Activated T-helper 17 cell treated with anti-CD3 and anti-CD28 coated beads, Interleukin-2, amount 50 U/mL, for 72 hours (primary cell): ENCODE measurements at regions not wholly inside any gene's neighbourhood (a gene's known extent, or its start where the extent isn't known, plus 50 kb on each side); places are given as distances from the start of the nearest gene placed in this dataset.

Experiments
- ATAC-seq: fragments of 150-1000 bp; cut with Tn5 transposase; replicated peaks from 2 replicates; pipeline ENCODE4 v1.10.0; 2021; ENCODE audit warnings: mild to moderate bottlenecking, moderate library complexity
- H3K27ac Mint-ChIP-seq: one replicate; pipeline ENCODE4 v1.8.0; 2022; ENCODE audit warnings: mixed read lengths
- H3K27me3 Mint-ChIP-seq: one replicate; pipeline ENCODE4 v1.8.0; 2022; ENCODE audit warnings: mixed read lengths
- H3K36me3 Mint-ChIP-seq: one replicate; pipeline ENCODE4 v1.8.0; 2022; ENCODE audit warnings: low read depth, mild to moderate bottlenecking, mixed read lengths
- H3K4me1 Mint-ChIP-seq: one replicate; pipeline ENCODE4 v1.8.0; 2022; ENCODE audit warnings: mixed read lengths
- H3K4me3 Mint-ChIP-seq: one replicate; pipeline ENCODE4 v1.8.0; 2022; ENCODE audit warnings: mild to moderate bottlenecking, mixed read lengths
- H3K9me3 Mint-ChIP-seq: one replicate; pipeline ENCODE4 v1.8.0; 2022; ENCODE audit warnings: mixed read lengths

DNA sequence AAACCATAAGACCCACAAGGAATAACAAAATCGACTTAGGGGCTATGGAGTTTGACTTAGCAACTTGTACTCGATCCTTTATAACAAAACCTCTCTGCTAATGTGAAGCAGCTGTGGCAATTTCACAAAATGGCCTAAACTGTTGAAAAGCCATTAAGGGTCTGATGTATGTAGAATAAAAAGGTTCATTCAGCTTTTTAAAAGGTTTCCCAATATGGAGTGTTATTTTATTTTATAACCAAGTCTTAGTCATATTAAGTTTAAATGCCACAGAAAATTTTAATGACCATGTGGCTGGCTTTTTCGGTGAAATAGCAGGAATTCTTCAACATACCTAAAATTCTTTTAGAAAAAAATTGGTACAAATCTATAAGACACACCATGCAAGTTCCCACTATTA lies 291.8 kb upstream of the HAND2 start:
- Mint-ChIP-seq H3K4me3 (no peak overlapping the region), H3K9me3 (no peaks in the 10 kb centered on the region), H3K36me3 (no peaks in the 10 kb centered on the region), H3K27me3 (peaks cover 4% of the 10 kb centered on the region), H3K27ac (no peak overlapping the region), H3K4me1 (no peaks in the 10 kb centered on the region)
- no peak for ATAC-seq

DNA sequence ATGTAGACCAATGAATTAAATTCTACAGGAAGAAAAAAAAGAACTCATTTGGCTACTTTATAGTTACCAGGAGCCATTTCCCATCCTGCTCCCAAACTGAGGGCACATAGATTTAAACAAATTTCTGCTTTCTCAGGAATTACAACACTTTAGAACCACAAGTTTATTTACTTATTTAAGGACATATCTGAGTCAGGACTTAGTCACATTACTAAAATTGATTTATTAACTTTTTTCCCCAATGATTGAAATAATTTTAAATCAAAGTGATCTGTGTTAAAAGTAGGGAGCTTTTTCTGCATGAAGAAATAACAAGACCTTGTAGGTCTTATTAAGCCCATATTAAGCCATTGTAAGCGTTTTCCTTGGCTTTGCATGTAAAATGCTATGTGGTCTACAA lies 291.0 kb upstream of the HAND2 start:
- Mint-ChIP-seq H3K27me3 (peaks cover 4% of the 10 kb centered on the region), H3K4me3 (no peak overlapping the region), H3K36me3 (no peaks in the 10 kb centered on the region), H3K9me3 (no peaks in the 10 kb centered on the region), H3K4me1 (no peaks in the 10 kb centered on the region), H3K27ac (no peak overlapping the region)
- ATAC-seq: no peak

DNA sequence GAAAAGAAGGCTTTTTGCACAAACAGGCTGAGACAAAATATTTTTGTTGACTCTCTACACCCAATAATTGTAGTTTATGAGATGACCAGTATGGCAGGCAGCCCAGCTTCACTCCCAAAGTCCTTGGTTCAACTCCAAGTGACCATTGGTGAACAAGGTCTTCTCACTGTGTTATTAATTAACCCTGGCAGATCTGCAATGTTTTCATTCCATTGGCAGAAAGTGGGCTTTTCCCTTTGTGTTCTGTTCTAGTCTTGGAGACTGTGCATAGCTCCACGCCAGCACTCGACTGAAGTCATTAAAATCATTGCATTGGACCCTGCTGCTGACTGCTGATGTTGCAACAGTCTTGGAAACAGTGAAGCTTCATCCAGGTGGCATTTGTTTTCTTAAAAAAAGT lies 277.3 kb upstream of the HAND2 start:
- H3K9me3 Mint-ChIP-seq: no peaks in the 10 kb centered on the region
- peaks cover 3% of the 10 kb centered on the region for H3K27me3 Mint-ChIP-seq
- H3K4me1 Mint-ChIP-seq: no peaks in the 10 kb centered on the region
- ATAC-seq: no peak
- no peak overlapping the region for H3K27ac Mint-ChIP-seq
- H3K4me3 Mint-ChIP-seq: no peak overlapping the region
- H3K36me3 Mint-ChIP-seq: no peaks in the 10 kb centered on the region

DNA sequence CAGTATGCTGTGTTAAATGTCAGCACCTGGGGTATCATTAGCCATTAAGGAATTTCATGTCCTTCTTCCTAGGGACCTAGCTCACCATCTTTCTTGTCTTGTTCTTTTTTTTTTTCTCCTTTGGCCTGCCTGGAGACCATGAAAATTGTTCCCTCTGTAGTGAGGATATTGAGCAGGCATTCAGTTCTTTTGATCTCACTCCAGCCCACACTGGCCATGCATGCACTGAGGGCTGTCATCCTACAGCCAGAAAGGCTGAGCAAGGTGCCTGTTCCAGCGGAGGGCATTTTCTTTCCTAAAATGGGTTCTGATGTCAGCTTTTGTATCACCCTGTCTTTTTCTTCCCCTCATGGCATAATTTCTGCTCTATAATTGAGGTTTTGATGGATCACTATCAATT lies 275.9 kb upstream of the HAND2 start:
- Mint-ChIP-seq H3K36me3 (no peaks in the 10 kb centered on the region), H3K9me3 (no peaks in the 10 kb centered on the region), H3K4me1 (no peaks in the 10 kb centered on the region), H3K27ac (no peak overlapping the region), H3K4me3 (no peak overlapping the region), H3K27me3 (peaks cover 3% of the 10 kb centered on the region)
- no peak for ATAC-seq

DNA sequence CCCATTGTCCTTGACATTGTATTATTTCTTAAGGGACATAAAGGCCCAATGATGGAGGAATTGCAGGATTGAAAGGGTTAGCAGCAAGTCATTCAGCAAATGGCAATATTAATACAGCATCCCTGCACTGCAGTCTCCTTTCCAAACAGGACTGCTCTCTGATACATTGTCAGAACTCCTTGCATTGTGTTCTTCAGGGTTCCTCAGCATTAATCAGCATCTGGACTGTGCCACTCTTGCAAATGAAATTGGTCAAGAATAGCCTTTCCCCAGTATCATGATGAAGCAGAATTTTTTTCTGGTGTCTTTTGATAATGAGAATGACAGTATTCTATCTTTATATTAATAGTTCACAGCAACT lies 272.6 kb upstream of the HAND2 start:
- no peak overlapping the region for H3K4me3 Mint-ChIP-seq
- ATAC-seq: no peak
- H3K27me3 Mint-ChIP-seq: no peaks in the 10 kb centered on the region
- no peaks in the 10 kb centered on the region for H3K9me3 Mint-ChIP-seq
- H3K27ac Mint-ChIP-seq: no peak overlapping the region
- no peaks in the 10 kb centered on the region for H3K4me1 Mint-ChIP-seq
- no peaks in the 10 kb centered on the region for H3K36me3 Mint-ChIP-seq

DNA sequence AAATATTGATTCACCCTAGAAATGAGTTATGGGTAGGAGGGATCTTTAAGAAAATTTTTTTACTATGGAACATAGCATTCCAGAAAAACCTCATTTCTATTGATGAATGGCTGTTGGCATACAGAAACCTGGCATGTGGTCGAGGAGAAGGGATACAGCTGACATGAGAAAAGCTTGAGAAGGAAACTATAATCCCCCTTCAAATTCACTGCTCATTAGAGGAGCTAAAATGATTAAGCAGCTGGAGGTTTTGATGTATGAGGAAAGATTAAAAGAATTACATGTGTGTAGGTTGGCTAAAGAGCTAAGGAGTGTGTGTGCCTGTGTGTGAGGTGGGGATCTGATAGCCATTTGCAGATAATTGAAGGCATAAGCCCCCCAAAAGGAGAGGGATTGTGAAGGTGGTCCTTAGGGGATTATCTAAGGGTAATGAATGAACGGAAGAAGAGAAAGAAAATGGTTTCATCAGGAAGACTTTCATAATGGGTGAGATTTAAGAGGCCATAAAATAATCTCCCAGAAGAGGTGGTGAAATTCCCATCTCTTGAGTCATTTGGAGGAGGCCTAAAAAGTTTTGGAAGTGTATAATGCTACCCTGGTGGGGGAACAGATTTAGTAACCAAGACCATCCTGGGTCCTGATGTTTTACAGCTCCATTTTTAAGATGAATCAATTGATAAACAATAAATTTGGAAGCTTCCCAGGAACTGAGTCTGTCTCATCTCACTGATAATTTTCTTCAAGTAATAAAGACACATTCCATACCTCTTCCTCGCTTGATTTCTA lies 272.0 kb upstream of the HAND2 start:
- no peaks in the 10 kb centered on the region for H3K36me3 Mint-ChIP-seq
- H3K9me3 Mint-ChIP-seq: no peaks in the 10 kb centered on the region
- no peaks in the 10 kb centered on the region for H3K27me3 Mint-ChIP-seq
- no peak overlapping the region for H3K4me3 Mint-ChIP-seq
- H3K4me1 Mint-ChIP-seq: no peaks in the 10 kb centered on the region
- ATAC-seq: no peak
- no peak overlapping the region for H3K27ac Mint-ChIP-seq

DNA sequence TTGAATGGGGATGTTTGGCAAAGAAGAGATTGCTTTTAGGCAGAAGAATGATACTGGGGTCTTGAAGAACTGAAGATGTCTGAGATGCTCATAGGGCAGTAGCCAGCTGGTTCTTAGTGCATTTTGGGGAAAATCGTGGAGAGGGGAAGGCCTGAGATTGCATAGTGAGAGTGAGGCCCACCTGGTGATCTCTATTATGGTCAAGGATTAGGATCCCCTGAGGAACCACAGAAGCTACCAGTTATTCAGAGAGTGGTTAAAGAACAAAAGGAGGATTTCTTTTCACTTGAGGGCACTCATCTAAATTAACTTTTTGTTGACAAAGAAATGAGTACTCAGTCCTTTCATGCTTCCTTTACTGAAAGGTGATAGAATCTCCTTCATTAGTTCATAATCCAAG lies 271.3 kb upstream of the HAND2 start:
- no peaks in the 10 kb centered on the region for H3K27me3 Mint-ChIP-seq
- H3K4me3 Mint-ChIP-seq: no peak overlapping the region
- no peaks in the 10 kb centered on the region for H3K9me3 Mint-ChIP-seq
- H3K36me3 Mint-ChIP-seq: no peaks in the 10 kb centered on the region
- ATAC-seq: no peak
- H3K4me1 Mint-ChIP-seq: no peaks in the 10 kb centered on the region
- H3K27ac Mint-ChIP-seq: no peak overlapping the region

DNA sequence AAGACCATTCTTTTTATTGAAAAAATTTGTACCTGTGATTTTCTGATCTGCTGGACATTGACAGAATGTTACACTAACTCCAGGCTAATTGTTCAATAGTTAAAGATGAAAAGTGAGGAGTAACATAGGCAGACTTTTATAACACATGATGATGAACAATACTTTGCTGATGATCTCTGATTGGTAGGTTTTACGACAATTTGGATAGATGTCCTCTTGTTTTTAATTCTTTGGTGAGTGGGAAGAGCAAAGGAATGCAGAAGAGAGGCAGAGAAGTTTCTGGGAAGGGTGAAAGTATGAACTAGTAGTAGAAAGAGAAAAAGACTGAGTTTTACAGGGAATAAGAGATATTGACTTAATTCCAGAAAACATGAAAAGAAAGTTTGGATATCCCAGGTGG lies 267.3 kb upstream of the HAND2 start:
- H3K4me1 Mint-ChIP-seq: no peaks in the 10 kb centered on the region
- H3K27ac Mint-ChIP-seq: no peak overlapping the region
- H3K36me3 Mint-ChIP-seq: no peaks in the 10 kb centered on the region
- no peak for ATAC-seq
- no peak overlapping the region for H3K4me3 Mint-ChIP-seq
- H3K27me3 Mint-ChIP-seq: no peaks in the 10 kb centered on the region
- H3K9me3 Mint-ChIP-seq: no peaks in the 10 kb centered on the region

DNA sequence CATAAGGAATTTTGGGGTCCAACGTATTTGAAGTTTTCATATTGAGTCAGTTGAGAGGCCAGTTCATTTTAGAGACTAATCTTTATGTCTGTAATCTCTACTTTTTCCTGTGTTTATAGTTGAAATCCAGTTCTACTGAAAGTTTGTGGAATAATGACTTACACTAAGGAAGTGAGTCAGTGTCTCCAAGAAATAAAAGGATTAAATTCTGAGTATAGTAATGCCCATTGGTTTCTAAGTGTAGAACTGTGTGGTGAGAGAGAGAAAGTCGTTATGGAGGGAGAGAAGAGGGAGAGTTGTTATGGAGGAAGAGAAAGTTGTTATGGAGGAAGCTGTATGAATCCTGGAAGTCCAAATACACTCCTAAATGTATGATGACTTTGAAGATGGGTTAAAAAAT lies 264.6 kb upstream of the HAND2 start:
- no peak overlapping the region for H3K27ac Mint-ChIP-seq
- H3K9me3 Mint-ChIP-seq: no peaks in the 10 kb centered on the region
- no peaks in the 10 kb centered on the region for H3K36me3 Mint-ChIP-seq
- H3K27me3 Mint-ChIP-seq: no peaks in the 10 kb centered on the region
- H3K4me3 Mint-ChIP-seq: no peak overlapping the region
- H3K4me1 Mint-ChIP-seq: no peaks in the 10 kb centered on the region
- ATAC-seq: no peak

DNA sequence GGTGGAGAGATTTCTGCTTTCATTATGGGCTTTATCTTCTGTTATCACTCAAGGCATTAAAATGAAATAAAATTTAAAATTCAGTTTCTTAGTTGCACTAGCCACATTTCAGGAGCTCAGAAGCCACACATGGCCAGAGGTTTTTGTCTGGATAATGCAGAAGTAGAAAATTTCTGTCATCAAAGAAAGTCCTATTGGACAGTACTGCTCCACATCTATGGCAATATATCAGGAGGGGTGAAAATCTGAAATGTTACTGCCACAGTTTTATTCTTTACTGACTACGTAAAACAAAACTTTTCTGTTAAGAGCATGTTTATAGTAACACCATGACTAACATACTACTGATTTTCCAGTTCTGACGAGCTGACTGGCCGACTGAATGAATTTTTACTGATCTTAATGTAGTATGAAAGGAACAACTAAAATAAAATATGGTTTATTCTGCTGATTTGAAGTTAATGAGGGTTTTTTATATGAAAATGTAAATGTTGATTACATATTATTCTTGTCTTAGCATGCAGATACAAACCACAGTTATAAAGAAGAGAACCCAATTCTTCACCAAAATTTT lies 264.0 kb upstream of the HAND2 start:
- Mint-ChIP-seq H3K36me3 (no peaks in the 10 kb centered on the region), H3K4me3 (no peak overlapping the region), H3K27me3 (no peaks in the 10 kb centered on the region), H3K4me1 (no peaks in the 10 kb centered on the region), H3K27ac (no peak overlapping the region), H3K9me3 (no peaks in the 10 kb centered on the region)
- ATAC-seq: no peak

DNA sequence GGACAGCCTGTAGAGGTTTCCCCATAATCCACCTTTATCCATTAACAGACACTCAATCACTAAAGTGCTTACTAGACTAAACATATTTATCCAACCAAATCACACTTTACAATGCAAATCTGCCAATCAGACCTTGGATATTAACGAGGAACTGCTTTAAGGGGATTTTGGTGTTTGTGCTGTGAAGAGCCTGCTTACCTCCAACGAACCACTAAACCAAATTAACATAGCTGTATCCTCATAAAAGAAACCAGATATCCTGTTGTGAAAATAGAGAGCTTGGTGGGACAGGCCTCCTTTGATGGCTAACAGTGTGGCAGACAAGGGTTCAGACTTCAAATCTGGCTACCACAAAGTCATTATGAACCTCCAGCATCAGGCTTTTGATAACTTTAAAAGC lies 252.6 kb upstream of the HAND2 start:
- Mint-ChIP-seq H3K9me3 (peaks cover 8% of the 10 kb centered on the region), H3K36me3 (no peaks in the 10 kb centered on the region), H3K4me1 (no peaks in the 10 kb centered on the region), H3K27ac (no peak overlapping the region), H3K4me3 (no peak overlapping the region), H3K27me3 (peaks cover 5% of the 10 kb centered on the region)
- no peak for ATAC-seq

DNA sequence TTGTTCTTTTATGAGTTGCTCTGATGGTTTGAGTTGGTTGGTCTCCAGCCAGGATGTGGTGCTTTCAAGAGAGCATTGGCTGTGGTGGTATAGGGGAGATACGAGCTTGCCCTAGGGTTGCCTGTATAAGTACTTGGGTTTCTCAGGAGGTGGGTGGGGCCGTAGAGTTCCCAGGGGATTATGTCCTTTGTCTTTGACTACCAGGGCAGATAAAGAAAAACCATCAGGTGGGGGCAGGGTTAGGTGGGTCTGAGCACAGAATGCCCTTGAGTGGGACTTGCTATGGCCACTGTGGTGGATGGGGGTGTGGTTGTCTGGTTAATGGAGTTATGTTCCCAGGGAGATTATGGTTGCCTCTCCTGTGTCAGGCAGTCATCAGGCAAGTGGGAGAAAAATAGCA lies 247.9 kb upstream of the HAND2 start:
- Mint-ChIP-seq H3K27ac (no peak overlapping the region), H3K4me3 (no peak overlapping the region), H3K27me3 (peaks cover 7% of the 10 kb centered on the region), H3K36me3 (no peaks in the 10 kb centered on the region), H3K9me3 (peaks cover 14% of the 10 kb centered on the region), H3K4me1 (no peaks in the 10 kb centered on the region)
- ATAC-seq: no peak

DNA sequence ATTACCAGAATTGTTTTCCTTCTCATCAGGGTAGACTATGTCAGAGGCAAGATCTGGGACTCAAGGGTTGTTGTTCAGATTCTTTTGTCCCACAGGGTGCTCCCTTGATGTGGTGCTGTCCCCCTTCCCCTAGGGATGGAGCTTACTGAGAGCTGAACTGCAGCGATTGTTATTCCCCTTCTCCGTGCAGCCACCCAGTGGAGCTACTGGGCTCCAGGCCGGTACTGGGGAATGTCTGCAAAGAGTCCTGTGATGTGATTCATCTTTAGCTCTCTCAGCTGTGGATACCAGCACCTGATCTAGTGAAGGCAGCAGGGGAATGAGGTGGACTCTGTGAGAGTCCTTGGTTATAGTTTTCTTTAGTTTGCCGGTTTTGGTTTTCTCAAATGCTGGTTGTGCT lies 247.4 kb upstream of the HAND2 start:
- Mint-ChIP-seq H3K4me3 (no peak overlapping the region), H3K27me3 (peaks cover 7% of the 10 kb centered on the region), H3K27ac (no peak overlapping the region), H3K36me3 (no peaks in the 10 kb centered on the region), H3K4me1 (no peaks in the 10 kb centered on the region), H3K9me3 (peaks cover 14% of the 10 kb centered on the region)
- no peak for ATAC-seq

DNA sequence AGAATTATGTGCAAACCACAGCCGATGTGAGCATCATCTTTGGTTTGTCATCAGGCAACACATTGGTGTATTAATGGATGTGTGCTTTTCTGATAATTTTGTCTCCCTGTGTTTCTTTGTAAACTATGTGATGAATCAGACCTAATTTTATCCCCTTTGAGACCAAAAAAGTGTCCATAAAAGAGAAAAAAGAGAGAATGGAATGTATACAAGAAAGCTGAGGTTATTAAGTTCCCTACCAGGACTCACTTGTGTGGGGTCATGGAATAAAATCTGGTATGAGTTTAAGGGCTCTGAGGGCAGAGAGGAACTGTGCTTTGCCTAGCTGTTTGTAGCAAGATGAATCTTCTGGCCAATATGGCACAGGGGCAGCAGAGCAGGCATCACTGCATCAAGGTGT lies 239.5 kb upstream of the HAND2 start:
- no peaks in the 10 kb centered on the region for H3K9me3 Mint-ChIP-seq
- no peaks in the 10 kb centered on the region for H3K36me3 Mint-ChIP-seq
- no peak overlapping the region for H3K27ac Mint-ChIP-seq
- no peaks in the 10 kb centered on the region for H3K27me3 Mint-ChIP-seq
- H3K4me1 Mint-ChIP-seq: no peaks in the 10 kb centered on the region
- no peak overlapping the region for H3K4me3 Mint-ChIP-seq
- ATAC-seq: no peak

DNA sequence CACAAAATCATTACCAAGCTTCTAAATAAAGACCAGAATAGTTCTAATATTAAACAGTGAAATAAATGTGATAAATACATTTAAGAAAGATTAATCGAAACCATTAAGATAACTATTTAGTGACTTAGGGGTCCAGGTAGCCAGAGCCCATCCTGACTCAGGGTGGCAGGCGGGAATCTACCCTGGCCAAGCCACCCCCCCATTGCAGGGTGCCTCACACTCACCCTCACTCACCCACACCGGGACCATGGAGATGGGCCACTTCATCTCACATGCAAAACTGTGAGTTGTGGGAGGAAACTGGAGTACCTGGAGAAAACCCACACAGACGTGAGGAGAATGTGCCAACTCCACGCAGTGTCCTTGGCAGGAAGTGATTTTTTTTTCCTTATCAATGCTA lies 237.6 kb upstream of the HAND2 start:
- no peaks in the 10 kb centered on the region for H3K4me1 Mint-ChIP-seq
- no peaks in the 10 kb centered on the region for H3K36me3 Mint-ChIP-seq
- H3K27me3 Mint-ChIP-seq: no peaks in the 10 kb centered on the region
- no peak overlapping the region for H3K27ac Mint-ChIP-seq
- no peaks in the 10 kb centered on the region for H3K9me3 Mint-ChIP-seq
- H3K4me3 Mint-ChIP-seq: no peak overlapping the region
- no peak for ATAC-seq

DNA sequence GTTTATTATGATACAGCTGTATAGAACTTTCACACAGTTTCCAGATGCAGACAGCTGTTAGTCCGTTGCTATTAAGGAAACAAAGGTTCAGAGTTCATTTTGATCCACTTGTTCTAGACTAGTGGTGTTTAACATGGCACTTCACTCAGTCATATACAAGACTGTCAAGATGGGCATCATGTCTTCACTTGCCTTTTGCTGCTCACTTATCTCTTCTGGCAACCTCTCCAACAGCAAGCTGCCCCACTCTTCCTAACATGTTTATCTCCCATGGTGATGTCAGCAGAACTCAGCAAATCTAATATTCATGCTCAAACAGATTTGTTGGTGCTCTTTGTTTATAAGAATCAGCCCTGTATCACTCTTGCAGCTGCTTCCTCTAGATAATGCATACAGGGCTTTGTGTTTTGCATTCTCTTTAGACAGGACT lies 236.2 kb upstream of the HAND2 start:
- no peaks in the 10 kb centered on the region for H3K36me3 Mint-ChIP-seq
- H3K4me3 Mint-ChIP-seq: no peak overlapping the region
- no peaks in the 10 kb centered on the region for H3K9me3 Mint-ChIP-seq
- no peak for ATAC-seq
- no peak overlapping the region for H3K27ac Mint-ChIP-seq
- H3K27me3 Mint-ChIP-seq: peaks cover 6% of the 10 kb centered on the region
- no peaks in the 10 kb centered on the region for H3K4me1 Mint-ChIP-seq
